Activated CD4-positive, alpha-beta memory T cell treated with anti-CD3 and anti-CD28 coated beads, Interleukin-2, amount 10 ng/mL, durations not matched to agents 7 days and 5 days (primary cell): ENCODE measurements at regions not wholly inside any gene's neighbourhood (a gene's known extent, or its start where the extent isn't known, plus 50 kb on each side); places are given as distances from the start of the nearest gene placed in this dataset.
A peak's percentile ranks its signal among the peaks of the same experiment; 100 is the strongest.

Experiments used
- CTCF ChIA-PET: fragments of 350-600 bp; sonication (Branson Sonifier 250); formaldehyde crosslinking; loops from one replicate; lab custom pipeline; 2021; ENCODE audit warnings: antibody characterized with exemption, inconsistent platforms; lab: Charles Lee
- POLR2A ChIA-PET: fragments of 350-600 bp; sonication (Branson Sonifier 250); formaldehyde crosslinking; loops from one replicate; lab custom pipeline; 2021; ENCODE audit warnings: antibody characterized with exemption; lab: Charles Lee
- DNase-seq: peaks from one replicate; pipeline ENCODE4 v3.0.0-alpha.2; 2020
- H3K27ac Mint-ChIP-seq: one replicate; pipeline ENCODE4 v1.8.0; 2021; ENCODE audit warnings: mild to moderate bottlenecking, mixed read lengths
- H3K27me3 Mint-ChIP-seq: one replicate; pipeline ENCODE4 v1.8.0; 2021; ENCODE audit warnings: mixed read lengths
- H3K36me3 Mint-ChIP-seq: one replicate; pipeline ENCODE4 v1.8.0; 2021; ENCODE audit warnings: low read depth, mixed read lengths
- H3K4me1 Mint-ChIP-seq: one replicate; pipeline ENCODE4 v1.8.0; 2021; ENCODE audit warnings: mixed read lengths
- H3K4me3 Mint-ChIP-seq: one replicate; pipeline ENCODE4 v1.8.0; 2021; ENCODE audit warnings: mild to moderate bottlenecking, mixed read lengths
- H3K9me3 Mint-ChIP-seq: one replicate; pipeline ENCODE4 v1.8.0; 2021; ENCODE audit warnings: mixed read lengths

DNA sequence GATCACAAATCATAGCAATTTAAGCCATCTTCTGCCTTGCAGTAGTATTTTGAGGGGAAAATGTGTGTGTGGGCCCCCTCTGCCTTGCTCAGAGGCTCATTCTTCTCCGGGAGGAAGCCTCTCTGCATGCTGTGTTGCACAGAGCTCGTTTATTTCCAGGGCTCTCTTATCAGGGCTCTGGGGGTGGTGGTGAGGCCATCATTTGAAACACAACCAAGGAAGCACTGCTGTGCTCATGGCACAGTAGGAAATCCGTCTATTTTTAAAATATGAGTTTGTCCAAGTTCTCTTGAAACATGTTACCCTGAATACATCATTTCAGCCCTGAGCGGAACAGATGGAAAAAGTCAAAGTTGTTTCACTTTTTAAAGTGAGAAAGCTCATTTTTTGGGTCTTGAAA lies 369.0 kb upstream of the CFAP20DC start:
- H3K4me3 Mint-ChIP-seq: no peak overlapping the region
- H3K27ac Mint-ChIP-seq: no peak overlapping the region
- H3K4me1 Mint-ChIP-seq: peaks cover 15% of the 10 kb centered on the region
- no peak for DNase-seq
- H3K27me3 Mint-ChIP-seq: peaks cover 4% of the 10 kb centered on the region
- H3K36me3 Mint-ChIP-seq: peaks cover 3% of the 10 kb centered on the region
- POLR2A ChIA-PET: interaction anchor here (1.2 kb wide), 1 partner anchor 8 kb away, joined by 4 read pairs; no protein-coding TSS in a partner anchor
- CTCF ChIA-PET: no interaction called here
- peaks cover 14% of the 10 kb centered on the region for H3K9me3 Mint-ChIP-seq

DNA sequence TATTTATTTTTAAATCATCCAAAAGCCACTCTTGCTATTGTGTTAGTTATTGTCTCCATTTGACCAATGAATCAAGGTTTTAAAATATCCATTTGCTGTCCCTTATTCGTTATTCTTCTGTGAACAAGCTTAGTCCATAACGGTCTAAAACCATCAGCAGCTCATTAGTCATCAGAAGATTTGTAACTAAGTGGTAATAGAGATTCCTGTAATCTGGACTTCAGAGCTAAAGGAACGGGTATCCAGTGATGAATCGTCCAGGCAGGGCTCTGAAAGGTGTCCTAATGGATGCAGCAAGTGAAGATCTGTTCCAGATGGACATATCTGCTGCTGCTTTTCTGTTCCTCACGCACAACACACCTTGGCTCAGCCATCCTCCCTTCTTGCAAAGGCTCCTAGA lies 362.7 kb upstream of the CFAP20DC start:
- POLR2A ChIA-PET: interaction anchor here (1.8 kb wide), 1 partner anchor 13 kb away, joined by 6 read pairs; no protein-coding TSS in a partner anchor
- no peak overlapping the region for H3K27ac Mint-ChIP-seq
- peaks cover 8% of the 10 kb centered on the region for H3K4me1 Mint-ChIP-seq

DNA sequence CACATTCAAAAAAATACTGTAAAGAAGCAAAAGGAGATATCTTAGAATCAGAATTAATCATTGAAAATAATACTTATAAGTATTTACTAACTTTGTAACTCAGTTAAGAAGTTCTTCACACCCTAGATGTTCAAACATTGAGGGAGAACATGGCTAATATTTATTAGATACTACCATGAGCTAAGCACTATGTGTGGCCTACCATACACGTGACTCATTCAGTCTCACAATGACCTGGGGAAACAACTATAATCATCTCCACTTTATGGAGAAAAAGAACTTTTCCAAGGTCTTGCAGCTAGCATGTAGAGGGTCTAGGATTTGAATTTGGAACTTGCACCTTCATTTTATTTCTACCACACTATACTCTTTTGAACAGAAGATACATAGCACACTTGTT lies 361.9 kb upstream of the CFAP20DC start:
- H3K4me1 Mint-ChIP-seq: peaks cover 16% of the 10 kb centered on the region
- ChIA-PET POLR2A (no interaction called here), CTCF (no interaction called here)
- no peaks in the 10 kb centered on the region for H3K27me3 Mint-ChIP-seq
- H3K9me3 Mint-ChIP-seq: peaks cover 6% of the 10 kb centered on the region
- no peaks in the 10 kb centered on the region for H3K36me3 Mint-ChIP-seq
- H3K27ac Mint-ChIP-seq: no peak overlapping the region
- H3K4me3 Mint-ChIP-seq: no peak overlapping the region
- DNase-seq: no peak

More for the DNA sequence above, 362.7 kb upstream of the CFAP20DC start:
- Mint-ChIP-seq H3K4me3 (no peak overlapping the region), H3K27me3 (no peaks in the 10 kb centered on the region), H3K36me3 (no peaks in the 10 kb centered on the region), H3K9me3 (peaks cover 6% of the 10 kb centered on the region)
- CTCF ChIA-PET: no interaction called here
- no peak for DNase-seq

DNA sequence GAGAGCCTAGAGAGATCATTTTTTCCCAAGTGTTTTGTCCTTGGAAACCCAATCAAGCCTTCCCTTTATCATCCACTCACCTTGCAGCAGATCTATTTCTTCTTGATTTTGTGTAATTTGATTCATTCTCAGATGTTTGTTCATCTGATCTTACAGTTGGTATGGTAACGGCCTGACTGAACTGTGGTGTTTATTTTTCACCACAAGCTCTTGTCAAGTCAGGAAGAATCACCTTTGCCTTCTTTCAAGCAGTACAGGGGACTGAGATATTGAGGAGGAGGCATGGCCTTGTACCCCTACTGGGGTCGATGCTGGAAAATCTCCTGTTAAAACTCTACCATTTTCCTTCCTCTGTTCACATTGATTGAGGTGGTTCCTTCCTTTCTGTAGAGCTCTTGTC lies 361.4 kb upstream of the CFAP20DC start:
- POLR2A ChIA-PET: no interaction called here
- CTCF ChIA-PET: interaction anchor here (0.6 kb wide), 1 partner anchor 1820 kb away, joined by 3 read pairs; no protein-coding TSS in a partner anchor

DNA sequence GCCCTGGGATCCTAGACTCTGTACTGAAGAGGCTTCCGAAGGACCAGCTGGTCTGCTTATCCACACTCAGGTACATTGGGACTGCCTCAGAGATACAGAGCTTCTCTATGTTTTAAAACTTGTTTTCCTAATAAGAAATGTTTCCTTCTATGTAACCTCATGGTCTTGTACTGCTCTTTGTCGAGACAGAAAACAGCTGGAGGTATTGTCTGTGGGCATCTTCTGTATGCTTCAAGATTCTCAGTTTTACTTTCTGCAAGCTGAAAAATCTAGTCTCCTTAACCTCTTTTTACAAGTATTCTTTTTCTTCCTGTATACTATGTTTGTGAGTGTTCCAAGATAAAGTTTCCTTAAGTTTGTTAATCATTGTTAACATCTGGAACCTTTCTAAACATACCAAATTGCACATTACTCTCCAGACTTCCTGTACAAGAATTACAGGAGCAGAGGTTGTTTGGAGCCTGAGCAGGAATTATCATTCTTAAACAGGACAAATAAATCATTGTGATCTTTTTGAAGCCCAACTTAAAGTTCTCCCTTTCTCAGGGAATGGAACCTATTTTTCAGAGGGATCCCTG lies 358.3 kb upstream of the CFAP20DC start:
- Mint-ChIP-seq H3K27ac (no peak overlapping the region), H3K27me3 (no peaks in the 10 kb centered on the region), H3K4me1 (peaks cover 18% of the 10 kb centered on the region), H3K36me3 (no peaks in the 10 kb centered on the region), H3K4me3 (no peak overlapping the region), H3K9me3 (no peaks in the 10 kb centered on the region)
- CTCF ChIA-PET: no interaction called here
- POLR2A ChIA-PET: no interaction called here
- no peak for DNase-seq

More for the DNA sequence above, 361.4 kb upstream of the CFAP20DC start:
- no peak overlapping the region for H3K4me3 Mint-ChIP-seq
- H3K27me3 Mint-ChIP-seq: no peaks in the 10 kb centered on the region
- H3K9me3 Mint-ChIP-seq: peaks cover 6% of the 10 kb centered on the region
- no peaks in the 10 kb centered on the region for H3K36me3 Mint-ChIP-seq
- no peak for DNase-seq
- peaks cover 18% of the 10 kb centered on the region for H3K4me1 Mint-ChIP-seq
- H3K27ac Mint-ChIP-seq: no peak overlapping the region

DNA sequence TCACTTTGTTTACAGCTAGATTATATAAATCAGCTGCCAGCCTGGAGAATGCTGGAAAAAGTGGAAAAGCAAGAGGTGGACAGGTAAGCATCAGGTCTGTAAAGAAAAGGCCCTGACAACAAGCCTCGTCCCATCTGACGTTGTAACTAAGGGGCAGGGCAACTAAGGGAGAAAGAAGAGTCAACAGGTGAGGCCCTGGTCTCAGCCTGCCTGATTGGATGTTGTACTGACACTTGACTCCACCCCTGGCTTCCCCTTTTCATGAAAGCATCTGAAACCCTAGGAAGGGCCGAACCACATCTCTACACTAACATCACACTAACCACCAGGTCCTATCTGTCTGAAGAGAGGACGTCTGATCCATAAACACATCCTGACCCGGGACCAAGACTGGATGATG lies 357.6 kb upstream of the CFAP20DC start:
- ChIA-PET POLR2A (no interaction called here), CTCF (no interaction called here)
- no peak for DNase-seq
- Mint-ChIP-seq H3K27me3 (no peaks in the 10 kb centered on the region), H3K36me3 (no peaks in the 10 kb centered on the region), H3K4me3 (no peak overlapping the region), H3K27ac (no peak overlapping the region), H3K9me3 (no peaks in the 10 kb centered on the region), H3K4me1 (peaks cover 18% of the 10 kb centered on the region)

DNA sequence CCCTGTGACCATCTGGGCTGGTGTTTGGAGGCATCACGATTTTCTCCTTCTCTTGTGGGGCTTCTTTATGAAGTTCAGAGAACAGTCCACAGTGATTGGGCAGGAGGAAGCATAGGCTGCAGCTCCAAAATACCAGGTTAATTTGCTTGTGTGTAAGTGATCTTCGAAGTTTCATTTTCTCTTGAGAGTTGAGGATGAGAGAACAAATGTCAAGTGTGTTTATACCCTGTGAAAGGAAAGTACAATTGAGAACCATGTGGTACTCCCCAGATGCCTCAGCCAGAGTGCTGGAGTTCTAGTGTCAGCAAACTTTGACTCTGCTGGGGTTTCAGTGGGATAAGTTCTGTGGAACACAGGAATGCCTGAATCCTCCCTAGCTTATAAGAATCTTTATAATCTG lies 357.1 kb upstream of the CFAP20DC start:
- no peak for DNase-seq
- Mint-ChIP-seq H3K4me1 (peaks cover 18% of the 10 kb centered on the region), H3K27me3 (no peaks in the 10 kb centered on the region), H3K4me3 (no peak overlapping the region), H3K9me3 (no peaks in the 10 kb centered on the region), H3K27ac (no peak overlapping the region), H3K36me3 (no peaks in the 10 kb centered on the region)
- CTCF ChIA-PET: no interaction called here
- POLR2A ChIA-PET: no interaction called here

DNA sequence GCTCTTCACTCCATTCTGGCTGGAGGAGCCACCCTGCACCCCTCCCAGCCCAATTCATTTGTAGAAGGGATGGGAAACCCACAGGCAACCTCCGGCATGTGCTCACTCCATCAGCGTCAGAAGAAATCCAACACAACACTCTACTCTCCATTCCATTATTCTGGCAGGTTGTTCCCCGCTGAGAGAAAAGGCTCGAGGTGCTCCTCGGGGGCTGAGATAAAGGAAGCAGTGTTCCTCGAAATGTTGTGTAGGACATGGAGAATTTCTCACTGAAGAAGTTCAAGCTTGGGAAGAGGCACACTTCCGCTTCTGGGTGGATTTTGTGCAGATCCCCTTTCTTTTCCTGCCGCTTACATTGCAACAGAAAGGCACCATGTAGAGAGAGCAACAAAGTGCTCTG lies 355.0 kb upstream of the CFAP20DC start:
- Mint-ChIP-seq H3K9me3 (no peaks in the 10 kb centered on the region), H3K27me3 (no peaks in the 10 kb centered on the region), H3K4me1 (peaks cover 18% of the 10 kb centered on the region), H3K36me3 (no peaks in the 10 kb centered on the region), H3K4me3 (no peak overlapping the region), H3K27ac (no peak overlapping the region)
- DNase-seq: no peak
- POLR2A ChIA-PET: no interaction called here
- CTCF ChIA-PET: no interaction called here

DNA sequence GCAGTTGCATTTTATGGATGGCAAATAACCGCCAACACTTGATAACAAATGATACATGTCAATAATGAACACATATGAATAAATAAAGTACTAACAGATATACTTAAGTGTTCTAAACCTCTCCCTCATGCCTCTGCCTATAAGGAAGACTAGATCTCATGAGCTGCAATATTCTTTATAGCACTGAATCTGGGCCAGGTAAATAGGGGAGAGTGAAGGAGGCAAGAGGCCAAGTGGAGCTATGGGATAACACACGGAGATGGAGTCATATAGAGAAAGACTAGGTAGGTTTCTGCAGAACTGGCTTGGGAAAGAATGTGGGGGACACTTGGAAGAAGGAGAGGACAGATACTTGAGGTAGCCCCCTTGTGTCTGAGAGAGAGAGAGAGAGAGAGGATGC lies 354.2 kb upstream of the CFAP20DC start:
- CTCF ChIA-PET: no interaction called here
- no peaks in the 10 kb centered on the region for H3K36me3 Mint-ChIP-seq
- DNase-seq: no peak
- H3K27ac Mint-ChIP-seq: no peak overlapping the region
- POLR2A ChIA-PET: no interaction called here
- no peaks in the 10 kb centered on the region for H3K27me3 Mint-ChIP-seq
- peaks cover 18% of the 10 kb centered on the region for H3K4me1 Mint-ChIP-seq
- no peak overlapping the region for H3K4me3 Mint-ChIP-seq
- H3K9me3 Mint-ChIP-seq: no peaks in the 10 kb centered on the region

DNA sequence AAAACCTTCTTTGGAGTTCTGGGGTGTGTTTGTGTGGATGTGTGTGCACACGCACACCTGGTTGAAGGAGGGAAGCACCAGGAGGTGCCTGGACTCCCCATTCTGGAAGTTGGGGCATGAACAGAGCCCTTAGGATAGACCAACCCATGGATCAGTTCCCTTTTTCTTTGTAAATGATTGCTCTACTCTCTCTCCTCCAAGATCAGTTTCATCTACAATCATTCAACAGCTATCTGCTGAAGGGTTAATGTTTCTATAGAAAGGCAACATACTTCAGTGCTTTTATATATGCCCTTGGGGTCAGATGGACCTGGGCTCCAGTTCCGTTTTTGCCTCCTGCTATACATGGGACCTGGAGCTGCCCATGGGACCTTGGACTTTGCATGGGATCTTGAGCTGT lies 352.1 kb upstream of the CFAP20DC start:
- ChIA-PET POLR2A (no interaction called here), CTCF (no interaction called here)
- H3K27ac Mint-ChIP-seq: no peak overlapping the region
- no peak overlapping the region for H3K4me3 Mint-ChIP-seq
- H3K9me3 Mint-ChIP-seq: no peaks in the 10 kb centered on the region
- H3K27me3 Mint-ChIP-seq: peaks cover 8% of the 10 kb centered on the region
- peaks cover 4% of the 10 kb centered on the region for H3K4me1 Mint-ChIP-seq
- no peak for DNase-seq
- no peaks in the 10 kb centered on the region for H3K36me3 Mint-ChIP-seq

DNA sequence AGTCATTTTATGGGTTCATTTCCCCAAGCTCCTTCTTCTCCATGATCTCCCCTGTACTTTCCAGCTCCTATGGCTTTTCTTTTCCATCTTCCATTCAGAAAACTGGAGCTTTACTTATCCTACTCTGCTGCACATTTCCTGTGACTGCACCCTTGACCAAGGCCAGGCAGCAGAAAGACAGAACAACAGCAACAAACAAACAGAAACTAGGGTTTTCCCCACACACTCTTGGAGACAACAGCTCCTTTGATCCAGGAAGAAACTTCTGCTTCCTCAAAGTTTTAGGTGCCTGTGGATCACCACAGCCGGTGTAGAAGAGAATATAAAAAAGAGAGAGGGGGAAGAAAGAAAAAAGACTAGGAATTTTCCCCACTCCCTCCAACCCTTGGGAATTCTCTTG lies 342.3 kb upstream of the CFAP20DC start:
- peaks cover 3% of the 10 kb centered on the region for H3K9me3 Mint-ChIP-seq
- POLR2A ChIA-PET: interaction anchor here (0.7 kb wide), 1 partner anchor 31 kb away, joined by 3 read pairs; no protein-coding TSS in a partner anchor
- CTCF ChIA-PET: no interaction called here
- no peaks in the 10 kb centered on the region for H3K36me3 Mint-ChIP-seq
- peaks cover 28% of the 10 kb centered on the region for H3K4me1 Mint-ChIP-seq
- H3K27me3 Mint-ChIP-seq: no peaks in the 10 kb centered on the region
- no peak overlapping the region for H3K27ac Mint-ChIP-seq
- H3K4me3 Mint-ChIP-seq: no peak overlapping the region
- DNase-seq: no peak

DNA sequence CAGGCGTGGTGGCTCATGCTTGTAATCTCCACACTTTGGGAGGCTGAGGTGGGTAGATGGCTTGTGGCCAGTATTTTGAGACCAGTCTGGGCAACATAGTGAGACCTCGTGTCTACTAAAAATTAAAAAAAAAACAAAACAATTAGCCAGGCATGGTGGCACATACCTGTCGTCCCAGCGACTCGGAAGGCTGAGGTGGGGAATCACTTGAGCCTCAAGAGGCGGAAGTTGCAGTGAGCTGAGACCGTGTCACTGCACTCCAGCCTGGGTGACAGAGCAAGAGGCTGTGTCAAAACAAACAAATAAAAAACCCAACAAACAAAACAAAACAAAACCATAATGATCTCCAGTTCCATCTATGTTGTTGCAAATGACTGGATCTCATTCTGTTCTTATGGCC lies 341.3 kb upstream of the CFAP20DC start:
- peaks cover 3% of the 10 kb centered on the region for H3K9me3 Mint-ChIP-seq
- CTCF ChIA-PET: no interaction called here
- H3K27ac Mint-ChIP-seq: no peak overlapping the region
- H3K36me3 Mint-ChIP-seq: peaks cover 5% of the 10 kb centered on the region
- POLR2A ChIA-PET: no interaction called here
- no peaks in the 10 kb centered on the region for H3K27me3 Mint-ChIP-seq
- H3K4me3 Mint-ChIP-seq: no peak overlapping the region
- DNase-seq: no peak
- H3K4me1 Mint-ChIP-seq: peaks cover 35% of the 10 kb centered on the region

DNA sequence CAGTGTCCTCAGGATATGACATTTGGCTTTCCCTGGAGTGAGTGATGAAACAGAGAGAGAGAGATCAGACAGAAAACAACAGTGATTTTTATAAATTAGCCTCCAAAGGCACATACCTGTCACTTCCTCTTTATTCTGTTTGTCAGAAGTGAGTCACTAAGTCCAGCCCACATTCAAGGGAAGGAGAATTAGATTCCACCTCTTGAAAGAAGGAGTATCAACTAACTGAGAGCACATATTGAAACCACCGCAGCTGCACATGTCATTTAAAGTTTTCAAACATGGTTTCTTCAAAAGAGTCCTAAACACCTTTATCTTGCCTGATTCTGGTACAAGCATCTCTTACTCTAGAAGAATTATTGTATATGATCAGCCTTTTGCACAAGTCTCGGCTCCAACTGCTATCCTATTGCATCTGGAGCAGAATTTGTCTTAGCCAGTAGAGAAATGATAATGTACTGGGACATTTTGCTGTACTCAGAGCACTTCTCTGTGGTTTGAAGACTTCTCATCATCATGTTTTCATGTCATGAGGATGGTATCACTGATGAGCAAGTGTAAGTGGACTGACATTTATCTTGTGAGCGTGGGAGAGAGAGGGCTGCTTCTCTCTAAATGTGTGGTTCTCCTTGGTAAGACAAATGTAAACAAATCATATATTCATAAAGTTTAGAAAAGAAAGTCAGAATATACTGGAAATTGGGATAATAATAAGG lies 338.9 kb upstream of the CFAP20DC start:
- Mint-ChIP-seq H3K36me3 (peaks cover 10% of the 10 kb centered on the region), H3K9me3 (no peaks in the 10 kb centered on the region), H3K4me3 (no peak overlapping the region), H3K4me1 (peaks cover 53% of the 10 kb centered on the region), H3K27me3 (no peaks in the 10 kb centered on the region), H3K27ac (peak overlapping the region; percentile 72)
- DNase-seq: no peak
- POLR2A ChIA-PET: no interaction called here
- CTCF ChIA-PET: no interaction called here
